Fibroblast of skin of left biceps (primary cell): ENCODE measurements at regions not wholly inside any gene's neighbourhood (a gene's known extent, or its start where the extent isn't known, plus 50 kb on each side); places are given as distances from the start of the nearest gene placed in this dataset.
"Not testable (repeated sequence)": the region's sequence is repeated elsewhere in the genome, so short reads cannot be mapped to it uniquely, and the experiment has no call there.

ENCODE experiments used
- DNase-seq, 2 experiments: peaks; one replicate each; pipeline ENCODE4 v3.0.0-alpha.2; 2013; ENCODE audit warnings: low read depth in 2 of 2

- DNase-seq = no peak
Measured at GRCh38 chr18:76721207-76721996, 101.0 kb upstream of the ZNF236 start.

- no peak for DNase-seq
Measured at GRCh38 chr18:76720683-76721082, 101.7 kb upstream of the ZNF236 start.

- DNase-seq = no peak
Measured at GRCh38 chr18:76715012-76715610, 107.2 kb upstream of the ZNF236 start.

- no peak for DNase-seq
Measured at GRCh38 chr18:76713432-76713831, 108.9 kb upstream of the ZNF236 start.

- DNase-seq = no peak
Measured at GRCh38 chr18:76712511-76713140, 109.7 kb upstream of the ZNF236 start.

- DNase-seq = no peak
Measured at GRCh38 chr18:76710646-76711520, 111.5 kb upstream of the ZNF236 start.

- peak; percentile 17 to 20 for DNase-seq
Measured at GRCh38 chr18:76709659-76710645, 112.4 kb upstream of the ZNF236 start.

- no peak for DNase-seq
Measured at GRCh38 chr18:76708722-76709353, 113.5 kb upstream of the ZNF236 start.

- no peak for DNase-seq
Measured at GRCh38 chr18:76708071-76708721, 114.2 kb upstream of the ZNF236 start.

- DNase-seq = no peak
Measured at GRCh38 chr18:76707534-76707933, 114.8 kb upstream of the ZNF236 start.

- not testable (repeated sequence) for DNase-seq
Measured at GRCh38 chr18:76704589-76704988, 117.8 kb upstream of the ZNF236 start.

GRCh38 chr18:76699923-76700322 is 122.4 kb upstream of the ZNF236 start:
- DNase-seq = no peak

- no peak for DNase-seq
Measured at GRCh38 chr18:76697441-76697901, 124.9 kb upstream of the ZNF236 start.

- no peak for DNase-seq
Measured at GRCh38 chr18:76691800-76692199, 130.6 kb upstream of the ZNF236 start.

- no peak for DNase-seq
Measured at GRCh38 chr18:76689646-76690264, 132.6 kb upstream of the ZNF236 start.

- DNase-seq = no peak
Measured at GRCh38 chr18:76688724-76689472, 133.5 kb upstream of the ZNF236 start.

GRCh38 chr18:76687304-76687962 is 134.9 kb upstream of the ZNF236 start:
- DNase-seq = no peak

GRCh38 chr18:76686737-76687231 is 135.6 kb upstream of the ZNF236 start:
- DNase-seq = peak; percentile 23 to 27
